GM21423 (cell line): ENCODE measurements at regions not wholly inside any gene's neighbourhood (a gene's known extent, or its start where the extent isn't known, plus 50 kb on each side); places are given as distances from the start of the nearest gene placed in this dataset.
"Not testable (repeated sequence)": the region's sequence is repeated elsewhere in the genome, so short reads cannot be mapped to it uniquely, and the experiment has no call there.

ENCODE experiments used
- ATAC-seq: cut with Tn5 transposase; IDR thresholded peaks from one replicate; pipeline ENCODE4 v1.9.1; 2021; ENCODE audit warnings: mild to moderate bottlenecking, moderate library complexity; ENCODE audit not compliant: unreplicated experiment

- ATAC-seq: no peak
These were observed 90.7 kb downstream of the GADD45G start for GRCh38 chr9:89695441-89695891.

GRCh38 chr9:89695979-89696378 lies 91.2 kb downstream of the GADD45G start:
- ATAC-seq: not testable (repeated sequence)

GRCh38 chr9:89696780-89697179 lies 92.0 kb downstream of the GADD45G start:
- no peak for ATAC-seq

GRCh38 chr9:89697553-89697952 lies 92.7 kb downstream of the GADD45G start:
- ATAC-seq: no peak

- ATAC-seq: no peak
These were observed 93.7 kb downstream of the GADD45G start for GRCh38 chr9:89698411-89699005.

- ATAC-seq: no peak
These were observed 94.8 kb downstream of the GADD45G start for GRCh38 chr9:89699646-89700045.

- ATAC-seq: peak; percentile 75
These were observed 96.5 kb downstream of the GADD45G start for GRCh38 chr9:89701221-89701798.

- ATAC-seq: no peak
These were observed 97.6 kb downstream of the GADD45G start for GRCh38 chr9:89702401-89702800.

- ATAC-seq: no peak
These were observed 100.8 kb downstream of the GADD45G start for GRCh38 chr9:89705651-89706050.

GRCh38 chr9:89706086-89706485 lies 101.3 kb downstream of the GADD45G start:
- ATAC-seq: no peak

GRCh38 chr9:89706731-89707191 lies 101.9 kb downstream of the GADD45G start:
- no peak for ATAC-seq

GRCh38 chr9:89710697-89711096 lies 105.9 kb downstream of the GADD45G start:
- no peak for ATAC-seq

GRCh38 chr9:89711866-89712265 lies 107.1 kb downstream of the GADD45G start:
- ATAC-seq: no peak

- ATAC-seq: no peak
These were observed 107.5 kb downstream of the GADD45G start for GRCh38 chr9:89712283-89712682.

- ATAC-seq: no peak
These were observed 109.5 kb downstream of the GADD45G start for GRCh38 chr9:89714321-89714720.

- ATAC-seq: no peak
These were observed 110.6 kb downstream of the GADD45G start for GRCh38 chr9:89715318-89715858.

GRCh38 chr9:89715881-89716280 lies 111.1 kb downstream of the GADD45G start:
- no peak for ATAC-seq

GRCh38 chr9:89716559-89716958 lies 111.7 kb downstream of the GADD45G start:
- ATAC-seq: no peak

- no peak for ATAC-seq
These were observed 113.4 kb downstream of the GADD45G start for GRCh38 chr9:89718176-89718575.

- ATAC-seq: no peak
These were observed 113.8 kb downstream of the GADD45G start for GRCh38 chr9:89718651-89719050.

- ATAC-seq: no peak
These were observed 114.4 kb downstream of the GADD45G start for GRCh38 chr9:89719202-89719601.

GRCh38 chr9:89720696-89721175 lies 115.9 kb downstream of the GADD45G start:
- no peak for ATAC-seq
